ENCODE measurements at regions not wholly inside any gene's neighbourhood (a gene's known extent, or its start where the extent isn't known, plus 50 kb on each side); places are given as distances from the start of the nearest gene placed in this dataset.

DNA sequence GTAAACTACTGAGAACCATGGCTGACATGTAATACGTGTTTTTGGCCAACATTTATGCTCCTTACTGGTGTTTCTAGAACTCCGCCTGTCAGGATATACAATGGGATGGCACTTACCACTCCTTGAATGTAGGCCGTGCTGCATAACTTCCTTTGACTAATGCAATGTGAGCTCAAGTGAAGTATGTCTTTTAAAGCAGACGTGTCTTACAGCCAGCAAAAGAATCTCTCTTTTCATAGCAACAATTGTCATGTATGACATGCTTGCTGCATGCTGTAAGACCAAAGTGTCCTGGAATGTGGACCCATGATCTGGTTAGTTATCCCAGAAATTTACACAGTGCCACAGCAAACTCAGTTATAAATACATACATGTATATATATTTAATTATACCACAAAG, 1202.7 kb upstream of the PIK3C3 start:
- Histone ChIP-seq H3K27me3 (no peaks in the 10 kb centered on the region), H3K36me3 (no peaks in the 10 kb centered on the region), H3K4me3 (no peak overlapping the region), H3K4me1 (ENCODE audit: insufficient read depth) (no peaks in the 10 kb centered on the region), H3K27ac (no peak overlapping the region), H3K9me3 (no peaks in the 10 kb centered on the region)
- intact Hi-C loops (cut with DNase I), result no loop called here
- DNase-seq, result no peak
- no peak for TF ChIP-seq POLR2A (IDR thresholded peaks at IDR 0.05)
- TF ChIP-seq, protein P1, sequence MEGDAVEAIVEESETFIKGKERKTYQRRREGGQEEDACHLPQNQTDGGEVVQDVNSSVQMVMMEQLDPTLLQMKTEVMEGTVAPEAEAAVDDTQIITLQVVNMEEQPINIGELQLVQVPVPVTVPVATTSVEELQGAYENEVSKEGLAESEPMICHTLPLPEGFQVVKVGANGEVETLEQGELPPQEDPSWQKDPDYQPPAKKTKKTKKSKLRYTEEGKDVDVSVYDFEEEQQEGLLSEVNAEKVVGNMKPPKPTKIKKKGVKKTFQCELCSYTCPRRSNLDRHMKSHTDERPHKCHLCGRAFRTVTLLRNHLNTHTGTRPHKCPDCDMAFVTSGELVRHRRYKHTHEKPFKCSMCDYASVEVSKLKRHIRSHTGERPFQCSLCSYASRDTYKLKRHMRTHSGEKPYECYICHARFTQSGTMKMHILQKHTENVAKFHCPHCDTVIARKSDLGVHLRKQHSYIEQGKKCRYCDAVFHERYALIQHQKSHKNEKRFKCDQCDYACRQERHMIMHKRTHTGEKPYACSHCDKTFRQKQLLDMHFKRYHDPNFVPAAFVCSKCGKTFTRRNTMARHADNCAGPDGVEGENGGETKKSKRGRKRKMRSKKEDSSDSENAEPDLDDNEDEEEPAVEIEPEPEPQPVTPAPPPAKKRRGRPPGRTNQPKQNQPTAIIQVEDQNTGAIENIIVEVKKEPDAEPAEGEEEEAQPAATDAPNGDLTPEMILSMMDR (IDR thresholded peaks at IDR 0.05), result no peak
- TF ChIP-seq EP300 (IDR thresholded peaks at IDR 0.05), result no peak
- 78 to 79% (median 78%) methylated on average over 4 of the region's 4 CpGs for WGBS, 3 donors

DNA sequence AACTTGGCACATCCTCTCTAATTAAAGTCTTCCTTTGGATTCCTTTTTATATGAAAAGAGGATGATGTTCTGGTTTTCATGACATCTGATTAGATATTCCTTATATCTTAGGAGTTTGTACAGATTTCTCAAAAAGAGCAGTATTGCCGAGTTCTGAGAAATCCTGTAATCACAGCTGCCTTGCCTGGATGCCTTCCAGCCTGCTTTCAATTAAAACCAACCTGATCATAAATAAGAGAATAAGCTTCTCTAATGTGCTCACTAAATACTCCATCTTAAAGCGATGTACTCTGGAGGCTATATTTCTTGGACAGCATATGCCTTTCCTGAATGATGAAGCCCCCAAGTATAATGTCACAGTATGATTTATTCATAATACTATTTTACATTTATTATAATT, 1203.8 kb upstream of the PIK3C3 start:
- Histone ChIP-seq H3K27ac (no peak overlapping the region), H3K4me1 (ENCODE audit: insufficient read depth) (no peaks in the 10 kb centered on the region), H3K9me3 (no peaks in the 10 kb centered on the region), H3K27me3 (no peaks in the 10 kb centered on the region), H3K36me3 (no peaks in the 10 kb centered on the region), H3K4me3 (no peak overlapping the region)
- 22 to 41% (median 26%) methylated on average over 2 of the region's 2 CpGs for WGBS, 3 donors
- intact Hi-C loops (cut with DNase I), result no loop called here
- DNase-seq, result no peak
- TF ChIP-seq POLR2A (IDR thresholded peaks at IDR 0.05), result no peak

DNA sequence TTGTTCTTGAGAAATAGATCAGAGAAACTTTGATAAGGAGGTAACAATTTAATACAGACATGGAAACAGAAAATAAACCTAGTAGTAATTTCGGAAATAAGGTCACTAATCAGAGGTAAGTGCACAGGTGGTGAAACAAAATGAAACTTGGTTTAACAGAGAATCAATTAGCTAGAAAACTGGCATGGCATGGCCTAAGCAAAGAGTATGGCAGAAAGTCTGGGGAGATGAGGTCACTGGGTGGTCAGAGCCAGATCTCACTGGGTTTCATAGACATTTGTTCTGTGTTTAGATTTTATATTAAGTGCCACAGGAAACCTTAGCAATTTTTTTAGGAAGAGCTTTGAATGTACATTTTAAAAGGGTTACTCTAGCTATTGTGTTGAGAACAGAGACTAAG, 1216.0 kb upstream of the PIK3C3 start:
- intact Hi-C loops (cut with DNase I), result no loop called here
- TF ChIP-seq POLR2A (IDR thresholded peaks at IDR 0.05), result no peak
- TF ChIP-seq EP300 (IDR thresholded peaks at IDR 0.05), result no peak
- TF ChIP-seq, protein P1 (IDR thresholded peaks at IDR 0.05), result no peak
- Histone ChIP-seq H3K9me3 (no peaks in the 10 kb centered on the region), H3K27ac (no peak overlapping the region), H3K27me3 (no peaks in the 10 kb centered on the region), H3K4me1 (ENCODE audit: insufficient read depth) (no peaks in the 10 kb centered on the region), H3K4me3 (no peak overlapping the region), H3K36me3 (no peaks in the 10 kb centered on the region)
- WGBS, 3 donors, result 65 to 74% (median 69%) methylated on average over 1 of the region's 1 CpG
- no peak for DNase-seq

DNA sequence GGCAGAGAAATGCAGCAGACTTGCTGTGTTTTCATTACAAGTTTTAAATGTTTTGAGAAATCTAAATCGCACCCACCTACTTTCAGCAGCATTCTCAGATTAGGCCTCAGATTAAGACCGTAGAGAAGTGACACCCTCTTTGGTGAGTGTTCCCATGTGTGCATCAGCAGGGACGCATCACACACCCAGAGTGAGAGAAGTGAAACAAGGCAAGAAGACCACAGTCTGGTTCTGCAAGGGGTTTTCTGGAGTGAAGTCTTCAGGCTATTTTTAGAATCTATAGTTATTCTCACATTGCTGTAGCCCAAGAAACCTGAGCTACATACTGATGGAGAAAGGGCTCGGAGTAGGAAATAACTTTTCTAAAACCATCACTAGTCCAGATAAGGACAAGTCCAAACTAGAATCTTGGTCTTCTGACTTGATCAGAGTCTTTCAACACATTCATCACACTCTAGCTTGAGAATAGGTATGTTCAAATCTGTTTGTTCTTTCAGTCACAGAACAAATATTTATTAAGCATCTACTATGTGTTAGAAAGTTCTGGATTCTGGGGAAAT, 1216.6 kb upstream of the PIK3C3 start:
- intact Hi-C loops (cut with DNase I), result no loop called here
- H3K4me3 ChIP-seq, result no peak overlapping the region
- 64 to 77% (median 68%) methylated on average over 4 of the region's 4 CpGs for WGBS, 3 donors
- H3K36me3 ChIP-seq, result no peaks in the 10 kb centered on the region
- TF ChIP-seq EP300 (IDR thresholded peaks at IDR 0.05), result no peak
- no peak for TF ChIP-seq POLR2A (IDR thresholded peaks at IDR 0.05)
- TF ChIP-seq, protein P1 (IDR thresholded peaks at IDR 0.05), result no peak
- H3K9me3 ChIP-seq, result no peaks in the 10 kb centered on the region
- H3K27me3 ChIP-seq, result no peaks in the 10 kb centered on the region
- H3K27ac ChIP-seq, result no peak overlapping the region
- DNase-seq, result no peak
- H3K4me1 ChIP-seq (ENCODE audit: insufficient read depth), result no peaks in the 10 kb centered on the region

DNA sequence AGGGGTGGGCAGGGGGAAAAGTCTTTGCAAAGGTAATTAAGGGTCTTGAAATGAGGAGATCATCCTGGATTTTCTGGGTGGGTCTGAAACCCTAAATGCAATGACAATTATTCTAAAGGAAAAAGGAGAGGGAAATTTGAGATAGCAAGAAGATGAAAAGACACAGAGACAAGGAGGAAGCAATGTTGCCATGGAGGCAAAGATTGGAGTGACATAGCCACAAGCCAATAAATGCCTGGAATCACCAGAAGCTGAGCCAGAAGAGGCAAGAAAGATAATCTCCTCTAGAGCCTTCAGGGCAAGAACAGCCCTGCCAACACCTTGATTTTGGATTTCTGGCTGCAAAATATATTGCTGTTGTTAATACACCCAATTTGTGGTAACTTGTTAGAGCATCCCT, 1246.3 kb upstream of the PIK3C3 start:
- Histone ChIP-seq H3K9me3 (no peaks in the 10 kb centered on the region), H3K27ac (no peak overlapping the region), H3K36me3 (no peaks in the 10 kb centered on the region), H3K4me1 (ENCODE audit: insufficient read depth) (no peaks in the 10 kb centered on the region), H3K4me3 (no peak overlapping the region), H3K27me3 (no peaks in the 10 kb centered on the region)
- DNase-seq, result no peak
- TF ChIP-seq, protein P1 (IDR thresholded peaks at IDR 0.05), result no peak
- TF ChIP-seq EP300 (IDR thresholded peaks at IDR 0.05), result no peak
- TF ChIP-seq POLR2A (IDR thresholded peaks at IDR 0.05), result no peak
- intact Hi-C loops (cut with DNase I), result no loop called here

All from ovary (tissue), 7 donors.